Kasumi-1 (cell line): ENCODE measurements at regions not wholly inside any gene's neighbourhood (a gene's known extent, or its start where the extent isn't known, plus 50 kb on each side); places are given as distances from the start of the nearest gene placed in this dataset.
A peak's percentile ranks its signal among the peaks of the same experiment; 100 is the strongest.

ENCODE experiments used
- DNase-seq, 2 experiments: peaks; one replicate each; lab custom pipeline; 2025; lab: John Stamatoyannopoulos, UW

- no peak for DNase-seq
Observed at GRCh38 chr10:128614802-128615553, 488.8 kb upstream of the MKI67 start.

GRCh38 chr10:128617532-128617931 is 491.3 kb upstream of the MKI67 start:
- no peak for DNase-seq

GRCh38 chr10:128622706-128623105 is 496.5 kb upstream of the MKI67 start:
- DNase-seq: no peak

- no peak for DNase-seq
Observed at GRCh38 chr10:128623776-128624175, 497.6 kb upstream of the MKI67 start.

- no peak for DNase-seq
Observed at GRCh38 chr10:128624656-128625530, 498.7 kb upstream of the MKI67 start.

- no peak for DNase-seq
Observed at GRCh38 chr10:128625926-128626325, 499.7 kb upstream of the MKI67 start.

GRCh38 chr10:128626397-128627000 is 500.3 kb upstream of the MKI67 start:
- DNase-seq: no peak

GRCh38 chr10:128627811-128628210 is 501.6 kb upstream of the MKI67 start:
- DNase-seq: no peak

GRCh38 chr10:128628252-128628651 is 502.0 kb upstream of the MKI67 start:
- no peak for DNase-seq

GRCh38 chr10:128629111-128630096 is 503.2 kb upstream of the MKI67 start:
- no peak for DNase-seq

- DNase-seq: no peak
Observed at GRCh38 chr10:128630787-128631252, 504.6 kb upstream of the MKI67 start.

GRCh38 chr10:128631801-128632241 is 505.6 kb upstream of the MKI67 start:
- DNase-seq: peak; percentile 14 to 28

- no peak for DNase-seq
Observed at GRCh38 chr10:128632694-128633093, 506.5 kb upstream of the MKI67 start.

- no peak for DNase-seq
Observed at GRCh38 chr10:128633864-128634540, 507.8 kb upstream of the MKI67 start.

GRCh38 chr10:128642023-128642422 is 515.8 kb upstream of the MKI67 start:
- DNase-seq: no peak

GRCh38 chr10:128642502-128642901 is 516.3 kb upstream of the MKI67 start:
- DNase-seq: no peak

- DNase-seq: no peak
Observed at GRCh38 chr10:128643658-128644057, 517.4 kb upstream of the MKI67 start.

- no peak for DNase-seq
Observed at GRCh38 chr10:128645486-128645885, 519.3 kb upstream of the MKI67 start.

GRCh38 chr10:128646956-128647355 is 520.7 kb upstream of the MKI67 start:
- DNase-seq: no peak

GRCh38 chr10:128657548-128657947 is 531.3 kb upstream of the MKI67 start:
- no peak for DNase-seq

GRCh38 chr10:128660726-128661125 is 534.5 kb upstream of the MKI67 start:
- DNase-seq: no peak
